ENCODE measurements at regions not wholly inside any gene's neighbourhood (a gene's known extent, or its start where the extent isn't known, plus 50 kb on each side); places are given as distances from the start of the nearest gene placed in this dataset.
A peak's percentile ranks its signal among the peaks of the same experiment; 100 is the strongest.

GRCh38 chr2:189997016-189997415 is 65.5 kb downstream of the MSTN start:
- H3K9me3 ChIP-seq (ENCODE audit: control insufficient read depth in 4 of 4, low read length in 3 of 4), result peaks cover 0 to 7% (median 6%) of the 10 kb centered on the region in 4 donors
- H3K9ac ChIP-seq (ENCODE audit: low read depth in 1 of 2, low read length in 2 of 2), result no peak overlapping the region
- peak overlapping the region in 1 of 3 donors; percentile 16 for H3K4me3 ChIP-seq (ENCODE audit: low read depth in 1 of 3, low read length in 3 of 3)
- no peak for DNase-seq (ENCODE audit: low spot score)
- TF ChIP-seq RXRA (IDR thresholded peaks at IDR 0.05) (no peak), SP1 (IDR thresholded peaks at IDR 0.05) (no peak), NR2F2 (IDR thresholded peaks at IDR 0.05) (no peak), FOXA2 (IDR thresholded peaks at IDR 0.05) (no peak), HNF4A (conservative IDR thresholded peaks at IDR 0.05) (no peak), TAF1 (conservative IDR thresholded peaks at IDR 0.05) (no peak), GABPA (IDR thresholded peaks at IDR 0.05 in 1 of 2, conservative IDR thresholded peaks at IDR 0.05 in 1 of 2) (no peak), YY1 (IDR thresholded peaks at IDR 0.05) (no peak), ATF3 (IDR thresholded peaks at IDR 0.05) (no peak), JUND (IDR thresholded peaks at IDR 0.05) (no peak), FOXA1 (IDR thresholded peaks at IDR 0.05) (no peak), RAD21 (IDR thresholded peaks at IDR 0.05) (no peak)
- no peaks in the 10 kb centered on the region for H3K27me3 ChIP-seq (ENCODE audit: control insufficient read depth in 4 of 4, insufficient read depth in 4 of 4, low read length in 3 of 4)
- WGBS, result 89% methylated on average over 1 of the region's 1 CpG
- no peak overlapping the region for H3K27ac ChIP-seq (ENCODE audit: low read depth in 1 of 2, low read length in 2 of 2)
- no peaks in the 10 kb centered on the region for H3K36me3 ChIP-seq (ENCODE audit: control insufficient read depth in 4 of 4, insufficient read depth in 3 of 4, low read depth in 1 of 4, low read length in 3 of 4)
- H3K4me1 ChIP-seq (ENCODE audit: control insufficient read depth in 4 of 4, insufficient read depth in 4 of 4, low read length in 3 of 4), result no peaks in the 10 kb centered on the region

DNA sequence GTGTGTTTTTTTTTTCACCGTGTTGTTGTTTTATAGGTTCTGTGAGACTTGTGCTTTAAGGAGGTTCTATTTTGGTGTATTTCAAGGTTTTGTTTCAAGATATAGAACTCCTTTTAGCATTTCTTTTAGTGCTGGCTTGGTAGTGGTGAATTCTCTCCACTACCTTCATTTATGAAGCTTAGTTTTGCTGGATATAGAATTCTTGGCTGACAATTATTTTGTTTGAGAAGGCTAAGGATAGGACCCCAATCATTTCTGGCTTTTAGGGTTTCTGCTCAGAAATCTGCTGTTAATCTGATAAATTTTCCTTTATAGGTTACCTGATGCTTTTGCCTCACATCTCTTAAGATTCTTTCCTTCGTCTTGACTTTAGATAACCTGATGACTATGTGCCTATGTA is 66.8 kb downstream of the MSTN start:
- Histone ChIP-seq H3K4me3 (ENCODE audit: low read depth in 1 of 3, low read length in 3 of 3) (no peak overlapping the region), H3K9me3 (ENCODE audit: control insufficient read depth in 4 of 4, low read length in 3 of 4) (peaks cover 0 to 7% (median 6%) of the 10 kb centered on the region in 4 donors), H3K4me1 (ENCODE audit: control insufficient read depth in 4 of 4, insufficient read depth in 4 of 4, low read length in 3 of 4) (no peaks in the 10 kb centered on the region), H3K27ac (ENCODE audit: low read depth in 1 of 2, low read length in 2 of 2) (no peak overlapping the region), H3K27me3 (ENCODE audit: control insufficient read depth in 4 of 4, insufficient read depth in 4 of 4, low read length in 3 of 4) (no peaks in the 10 kb centered on the region), H3K36me3 (ENCODE audit: control insufficient read depth in 4 of 4, insufficient read depth in 3 of 4, low read depth in 1 of 4, low read length in 3 of 4) (no peaks in the 10 kb centered on the region), H3K9ac (ENCODE audit: low read depth in 1 of 2, low read length in 2 of 2) (no peak overlapping the region)
- WGBS, result 74% methylated on average over 2 of the region's 2 CpGs
- TF ChIP-seq TAF1 (conservative IDR thresholded peaks at IDR 0.05) (no peak), EGR1 (IDR thresholded peaks at IDR 0.05; ENCODE audit: low read depth in 2 of 2) (no peak), FOXA2 (IDR thresholded peaks at IDR 0.05) (no peak), RXRA (IDR thresholded peaks at IDR 0.05) (no peak), HNF4G (IDR thresholded peaks at IDR 0.05) (no peak), HNF4A (conservative IDR thresholded peaks at IDR 0.05) (no peak), ZBTB33 (IDR thresholded peaks at IDR 0.05) (no peak), CTCF (IDR thresholded peaks at IDR 0.05; ENCODE audit: low read depth, low read length, missing input control) (no peak), GABPA (IDR thresholded peaks at IDR 0.05 in 1 of 2, conservative IDR thresholded peaks at IDR 0.05 in 1 of 2) (no peak)
- TF ChIP-seq, protein P1, sequence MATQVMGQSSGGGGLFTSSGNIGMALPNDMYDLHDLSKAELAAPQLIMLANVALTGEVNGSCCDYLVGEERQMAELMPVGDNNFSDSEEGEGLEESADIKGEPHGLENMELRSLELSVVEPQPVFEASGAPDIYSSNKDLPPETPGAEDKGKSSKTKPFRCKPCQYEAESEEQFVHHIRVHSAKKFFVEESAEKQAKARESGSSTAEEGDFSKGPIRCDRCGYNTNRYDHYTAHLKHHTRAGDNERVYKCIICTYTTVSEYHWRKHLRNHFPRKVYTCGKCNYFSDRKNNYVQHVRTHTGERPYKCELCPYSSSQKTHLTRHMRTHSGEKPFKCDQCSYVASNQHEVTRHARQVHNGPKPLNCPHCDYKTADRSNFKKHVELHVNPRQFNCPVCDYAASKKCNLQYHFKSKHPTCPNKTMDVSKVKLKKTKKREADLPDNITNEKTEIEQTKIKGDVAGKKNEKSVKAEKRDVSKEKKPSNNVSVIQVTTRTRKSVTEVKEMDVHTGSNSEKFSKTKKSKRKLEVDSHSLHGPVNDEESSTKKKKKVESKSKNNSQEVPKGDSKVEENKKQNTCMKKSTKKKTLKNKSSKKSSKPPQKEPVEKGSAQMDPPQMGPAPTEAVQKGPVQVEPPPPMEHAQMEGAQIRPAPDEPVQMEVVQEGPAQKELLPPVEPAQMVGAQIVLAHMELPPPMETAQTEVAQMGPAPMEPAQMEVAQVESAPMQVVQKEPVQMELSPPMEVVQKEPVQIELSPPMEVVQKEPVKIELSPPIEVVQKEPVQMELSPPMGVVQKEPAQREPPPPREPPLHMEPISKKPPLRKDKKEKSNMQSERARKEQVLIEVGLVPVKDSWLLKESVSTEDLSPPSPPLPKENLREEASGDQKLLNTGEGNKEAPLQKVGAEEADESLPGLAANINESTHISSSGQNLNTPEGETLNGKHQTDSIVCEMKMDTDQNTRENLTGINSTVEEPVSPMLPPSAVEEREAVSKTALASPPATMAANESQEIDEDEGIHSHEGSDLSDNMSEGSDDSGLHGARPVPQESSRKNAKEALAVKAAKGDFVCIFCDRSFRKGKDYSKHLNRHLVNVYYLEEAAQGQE (IDR thresholded peaks at IDR 0.05), result no peak
- TF ChIP-seq, protein P2, sequence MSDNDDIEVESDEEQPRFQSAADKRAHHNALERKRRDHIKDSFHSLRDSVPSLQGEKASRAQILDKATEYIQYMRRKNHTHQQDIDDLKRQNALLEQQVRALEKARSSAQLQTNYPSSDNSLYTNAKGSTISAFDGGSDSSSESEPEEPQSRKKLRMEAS (IDR thresholded peaks at IDR 0.05), result no peak
- DNase-seq (ENCODE audit: low spot score), result no peak
